Right ventricle myocardium inferior (tissue), 1 donor: ENCODE measurements at regions not wholly inside any gene's neighbourhood (a gene's known extent, or its start where the extent isn't known, plus 50 kb on each side); places are given as distances from the start of the nearest gene placed in this dataset.

Experiments
- ATAC-seq: fragments of 200-7000 bp; cut with Tn5 transposase; one replicate; pipeline ENCODE4 v1.9.1; 2020; ENCODE audit warnings: mild to moderate bottlenecking, moderate library complexity
- DNase-seq: peaks from one replicate; pipeline ENCODE4 v3.0.0; 2021; ENCODE audit errors: missing footprints
- intact Hi-C: fragments of 100-400 bp; cut with DNase I; formaldehyde crosslinking; loops from one replicate; pipeline ENCODE4 v1.11.0; 2022
- donor health status: DM: no; HTN: yes; CAD: no; lungs with severe emphysema.

DNA sequence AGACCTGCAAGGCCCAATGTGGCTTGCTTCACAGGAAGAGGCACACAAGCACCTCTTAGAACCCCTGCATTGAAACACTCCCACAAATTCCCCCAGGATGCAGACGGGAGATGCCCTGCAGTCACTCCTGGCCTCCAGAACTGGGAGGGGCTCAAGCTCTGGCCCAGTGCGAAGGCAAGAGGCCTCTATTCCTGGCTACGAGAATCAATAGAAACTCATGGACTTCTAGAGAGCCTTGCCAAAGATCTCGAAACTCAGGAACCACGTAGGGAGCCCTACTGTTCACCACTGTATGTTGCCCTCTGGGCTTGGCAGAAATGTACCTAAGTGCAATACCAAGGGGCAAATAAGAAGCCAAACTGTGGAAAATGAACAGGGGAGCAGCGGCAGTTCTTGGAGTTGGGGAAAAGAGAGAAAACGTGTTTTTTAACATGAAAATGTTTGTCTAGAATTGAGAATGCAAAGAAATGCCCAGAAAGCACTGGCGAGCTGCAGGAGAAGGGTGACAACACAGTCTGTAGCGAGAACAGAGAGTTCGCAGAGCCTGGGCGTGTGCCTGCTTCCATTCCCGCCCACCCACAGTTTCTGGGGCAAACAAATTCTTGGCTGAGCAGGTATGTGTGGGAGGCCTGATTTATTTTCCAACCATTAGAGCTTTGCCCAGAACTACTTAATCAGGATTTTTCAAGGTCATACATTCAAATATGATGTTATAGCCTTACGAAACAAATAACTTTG, 260.5 kb upstream of the KLF14 start:
- ATAC-seq (peak; percentile 79), DNase-seq (peak; percentile 67)
- intact Hi-C loops: no loop called here

DNA sequence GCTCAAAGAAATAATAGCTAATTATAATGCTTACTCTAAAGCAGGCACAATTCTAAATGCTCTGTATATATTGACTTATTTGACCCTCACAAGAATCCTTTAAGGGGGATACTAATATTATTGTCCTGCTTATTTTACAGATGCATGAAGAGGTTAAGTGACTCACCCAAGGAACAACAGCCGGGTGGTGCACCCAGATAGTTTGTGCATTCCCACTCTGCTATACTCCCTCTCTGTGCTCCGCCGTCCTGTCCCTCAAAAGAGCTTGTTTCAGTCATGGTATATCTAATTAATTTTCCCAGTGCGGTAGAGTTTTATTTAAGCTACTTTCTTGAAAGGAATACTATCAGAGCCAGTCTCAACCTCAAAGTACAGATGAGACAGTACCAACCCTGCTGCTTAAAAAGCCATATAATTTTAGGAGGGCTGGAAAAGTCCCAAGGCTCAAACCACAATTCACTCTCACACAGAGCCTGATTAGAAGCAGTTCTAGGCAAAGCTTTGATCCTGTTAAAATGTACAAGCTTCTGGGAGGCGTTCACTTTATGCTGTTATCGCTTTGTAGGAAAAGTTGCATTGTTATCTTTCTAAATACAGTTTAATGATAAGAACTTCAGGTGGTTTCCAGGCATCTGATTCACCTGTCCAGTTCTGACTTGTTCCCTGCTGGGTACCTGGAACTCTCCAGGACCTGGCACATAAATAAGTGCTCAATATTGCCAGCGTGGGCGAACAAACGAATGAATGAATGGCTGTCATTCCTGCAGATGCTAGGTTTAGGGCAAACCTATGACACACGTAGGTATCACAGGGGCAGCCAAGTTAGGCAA, 261.5 kb upstream of the KLF14 start:
- DNase-seq (no peak), ATAC-seq (no peak)
- intact Hi-C loops: no loop called here

DNA sequence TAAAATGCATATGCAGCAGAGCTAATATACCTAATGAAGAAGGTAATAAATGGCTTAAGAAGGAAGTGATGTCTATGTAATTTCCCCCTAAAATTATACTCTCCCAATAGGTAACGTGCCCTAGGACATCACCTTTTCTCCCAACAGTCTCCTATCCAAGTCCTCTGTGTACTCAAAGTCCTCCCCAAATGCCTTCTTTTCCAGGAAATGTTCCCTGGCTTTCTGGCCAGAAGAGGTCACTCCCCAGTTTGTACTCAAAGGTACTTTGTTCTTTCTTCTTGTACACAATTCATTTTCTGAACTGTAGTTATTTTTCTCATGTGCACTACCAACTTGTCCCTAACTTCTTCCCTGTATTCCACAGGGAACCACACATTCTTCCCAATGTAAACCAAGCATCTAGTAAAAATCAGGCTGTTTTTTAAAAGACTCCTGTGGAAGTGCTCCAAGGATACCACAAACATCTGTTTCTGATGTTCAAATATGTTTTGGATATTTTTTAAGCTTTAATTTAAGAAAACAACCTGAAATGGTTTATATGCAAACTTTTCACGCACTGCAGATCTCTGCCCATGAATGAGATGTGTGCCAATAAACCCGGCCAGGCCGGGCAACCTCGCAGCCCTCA, 262.3 kb upstream of the KLF14 start:
- ATAC-seq: no peak
- no peak for DNase-seq
- intact Hi-C loops: no loop called here

DNA sequence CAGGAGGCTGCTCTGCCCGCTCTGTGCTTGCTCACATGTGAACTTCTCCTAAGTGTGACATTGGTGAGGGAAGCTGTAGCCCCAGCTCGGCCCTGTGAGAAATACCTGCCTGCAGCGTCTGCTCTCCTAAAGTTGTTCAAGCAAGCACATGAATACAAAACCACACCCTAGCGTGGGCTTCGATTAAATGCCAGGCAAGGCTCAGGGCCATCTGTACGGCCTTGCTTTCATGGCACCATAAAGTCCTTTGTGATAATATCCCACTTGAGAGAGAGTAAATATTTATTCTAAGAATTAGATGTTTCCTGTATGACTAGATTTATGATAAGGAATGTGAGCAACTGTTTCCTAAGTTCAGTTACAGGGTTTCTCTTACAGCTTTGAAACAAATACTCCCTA, 262.8 kb upstream of the KLF14 start:
- no peak for DNase-seq
- intact Hi-C loops: no loop called here
- peak; percentile 18 for ATAC-seq

DNA sequence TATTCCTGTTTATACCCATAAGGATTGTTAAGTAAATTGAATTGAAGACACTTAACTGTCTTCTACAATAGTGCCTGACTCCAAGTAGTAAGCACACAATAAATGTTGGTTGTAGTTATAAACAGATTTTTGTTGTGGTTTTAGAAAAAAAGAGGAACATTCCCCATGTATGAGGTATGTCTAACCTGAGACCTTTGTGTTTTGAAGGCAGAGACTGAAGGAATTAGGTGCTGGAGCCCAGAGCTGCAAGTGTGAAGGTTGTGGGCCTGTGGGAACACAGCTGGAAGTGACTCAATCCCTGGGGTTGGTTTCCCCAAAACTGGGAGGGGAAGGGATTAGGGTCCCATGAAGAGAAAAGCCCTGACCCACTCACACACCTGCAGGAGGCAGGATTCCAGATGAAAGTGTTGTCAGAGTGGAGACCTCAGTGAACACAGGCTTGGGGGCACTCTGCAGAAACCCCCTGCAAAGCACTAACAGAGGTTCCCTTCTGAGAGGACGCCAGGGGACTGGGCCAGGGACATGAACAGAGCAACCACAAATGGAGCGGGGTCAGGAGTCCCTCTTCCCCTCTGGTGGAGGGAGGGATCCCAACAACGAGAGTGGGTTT, 265.1 kb upstream of the KLF14 start:
- no peak for ATAC-seq
- intact Hi-C loops: no loop called here
- no peak for DNase-seq

DNA sequence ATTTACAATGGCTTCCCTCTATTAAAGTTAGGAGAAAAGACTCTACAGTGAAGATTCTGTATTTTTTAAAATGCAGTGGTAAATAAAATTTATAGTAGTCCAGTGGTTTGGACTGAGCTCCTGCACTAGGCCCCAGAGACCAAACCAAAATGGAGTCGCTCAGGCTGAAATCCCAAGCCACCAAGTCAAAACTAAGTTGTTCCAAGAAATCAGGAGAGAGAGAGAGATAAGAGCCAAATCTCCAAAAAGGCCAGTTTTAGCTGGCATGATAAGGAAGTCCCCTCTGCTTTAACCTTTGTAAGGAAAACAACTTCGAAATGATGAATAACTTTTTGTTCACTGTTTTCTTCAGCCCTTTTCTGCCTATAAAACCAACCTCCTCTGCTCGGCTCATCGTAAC, 265.9 kb upstream of the KLF14 start:
- DNase-seq (no peak), ATAC-seq (no peak)
- intact Hi-C loops: no loop called here

DNA sequence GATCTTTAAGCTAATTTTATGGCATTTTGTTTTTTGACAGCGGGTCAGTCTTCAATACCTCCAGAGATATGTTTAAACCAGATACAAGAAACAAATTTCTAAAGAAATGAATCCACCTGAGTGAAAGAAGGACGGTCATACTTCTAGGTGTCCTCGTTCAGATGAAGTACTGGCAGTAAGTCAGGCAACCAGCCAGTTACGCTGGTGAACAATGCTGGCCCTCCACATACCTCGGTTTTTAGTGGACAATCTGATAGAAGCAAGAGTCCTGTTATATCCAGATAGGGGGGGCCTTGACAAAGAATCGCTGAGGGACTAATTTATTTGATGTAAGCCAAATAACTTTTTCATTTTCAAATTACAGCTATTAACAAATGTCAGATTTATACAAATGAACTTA, 266.4 kb upstream of the KLF14 start:
- intact Hi-C loops: no loop called here
- ATAC-seq (no peak), DNase-seq (no peak)

DNA sequence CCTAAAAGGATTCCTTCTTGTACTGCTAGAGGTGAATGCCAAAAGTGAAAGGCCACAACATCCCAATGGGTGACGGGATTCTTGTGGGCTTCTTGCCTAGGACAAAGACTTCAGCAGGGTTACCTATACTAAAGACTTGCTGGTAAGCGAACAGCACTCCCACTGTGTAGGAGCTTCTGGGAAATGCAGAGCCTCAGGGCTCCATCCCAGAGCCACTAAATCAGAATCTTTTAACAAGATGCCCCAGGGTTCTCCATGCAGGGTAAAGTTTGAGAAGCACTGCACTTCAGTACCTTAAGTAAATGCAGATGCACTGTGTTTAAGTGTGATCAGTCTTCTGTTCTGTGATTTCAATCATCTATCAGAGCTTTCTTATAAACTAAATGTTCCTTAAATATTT, 266.9 kb upstream of the KLF14 start:
- ATAC-seq: no peak
- intact Hi-C loops: no loop called here

DNA sequence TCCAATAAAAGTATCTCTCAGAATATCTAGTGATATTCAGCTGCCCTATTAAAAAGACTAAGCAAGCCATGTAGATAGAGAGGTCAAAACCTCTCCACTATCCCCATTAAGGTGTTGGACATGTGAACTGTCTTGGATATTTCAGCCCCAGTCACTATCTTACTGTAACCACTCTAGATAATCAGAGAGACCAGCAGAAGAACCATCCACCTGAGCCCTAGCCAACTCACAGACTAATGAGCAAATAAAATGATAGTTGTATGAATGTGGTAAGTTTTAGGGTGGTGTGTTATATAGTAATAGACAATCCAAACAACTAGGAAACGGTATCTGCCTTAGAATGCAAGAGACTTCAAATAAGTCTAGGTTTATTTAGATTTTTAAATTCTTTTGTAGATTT, 268.6 kb upstream of the KLF14 start:
- no peak for ATAC-seq
- intact Hi-C loops: no loop called here

More for the DNA sequence above, 266.9 kb upstream of the KLF14 start:
- DNase-seq: no peak

DNA sequence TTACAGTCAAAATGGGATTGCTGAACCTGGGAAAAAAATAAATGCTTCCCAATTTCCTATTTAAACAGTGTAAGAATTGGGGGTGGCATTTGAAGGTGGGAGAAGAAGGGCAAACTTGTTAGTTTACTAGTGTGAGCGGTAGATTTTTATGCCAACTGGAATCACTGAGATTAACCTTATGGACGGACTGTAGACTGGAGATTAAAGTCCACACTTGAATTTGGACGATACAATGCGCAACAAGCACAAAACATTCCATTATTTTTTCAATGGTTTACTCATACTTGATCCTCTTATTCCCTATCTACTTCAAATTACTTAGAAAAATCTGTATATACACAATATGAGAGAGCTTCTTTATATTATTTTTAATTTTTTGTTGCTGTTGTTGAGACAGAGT, 269.6 kb upstream of the KLF14 start:
- intact Hi-C loops: no loop called here
- DNase-seq (no peak), ATAC-seq (no peak)

More for the DNA sequence above, 268.6 kb upstream of the KLF14 start:
- no peak for DNase-seq

DNA sequence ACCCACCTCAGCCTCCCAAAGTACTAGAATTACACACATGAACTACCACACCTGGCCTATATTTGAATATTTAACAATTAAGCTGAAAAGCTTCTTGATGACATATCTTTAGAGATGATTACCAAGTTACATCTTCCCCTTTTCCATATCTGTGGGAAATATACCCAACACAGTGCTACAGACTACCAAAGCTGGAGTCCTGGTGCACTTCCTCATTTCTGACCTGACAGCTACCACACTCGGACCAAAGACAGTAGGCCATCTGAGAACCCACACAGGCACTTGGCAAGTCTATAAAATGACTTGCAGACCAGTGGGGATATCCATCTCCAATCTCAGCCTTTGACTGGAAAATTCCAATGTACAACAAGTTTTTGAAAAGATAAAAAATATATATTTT, 270.4 kb upstream of the KLF14 start:
- no peak for DNase-seq
- intact Hi-C loops: no loop called here
- no peak for ATAC-seq

DNA sequence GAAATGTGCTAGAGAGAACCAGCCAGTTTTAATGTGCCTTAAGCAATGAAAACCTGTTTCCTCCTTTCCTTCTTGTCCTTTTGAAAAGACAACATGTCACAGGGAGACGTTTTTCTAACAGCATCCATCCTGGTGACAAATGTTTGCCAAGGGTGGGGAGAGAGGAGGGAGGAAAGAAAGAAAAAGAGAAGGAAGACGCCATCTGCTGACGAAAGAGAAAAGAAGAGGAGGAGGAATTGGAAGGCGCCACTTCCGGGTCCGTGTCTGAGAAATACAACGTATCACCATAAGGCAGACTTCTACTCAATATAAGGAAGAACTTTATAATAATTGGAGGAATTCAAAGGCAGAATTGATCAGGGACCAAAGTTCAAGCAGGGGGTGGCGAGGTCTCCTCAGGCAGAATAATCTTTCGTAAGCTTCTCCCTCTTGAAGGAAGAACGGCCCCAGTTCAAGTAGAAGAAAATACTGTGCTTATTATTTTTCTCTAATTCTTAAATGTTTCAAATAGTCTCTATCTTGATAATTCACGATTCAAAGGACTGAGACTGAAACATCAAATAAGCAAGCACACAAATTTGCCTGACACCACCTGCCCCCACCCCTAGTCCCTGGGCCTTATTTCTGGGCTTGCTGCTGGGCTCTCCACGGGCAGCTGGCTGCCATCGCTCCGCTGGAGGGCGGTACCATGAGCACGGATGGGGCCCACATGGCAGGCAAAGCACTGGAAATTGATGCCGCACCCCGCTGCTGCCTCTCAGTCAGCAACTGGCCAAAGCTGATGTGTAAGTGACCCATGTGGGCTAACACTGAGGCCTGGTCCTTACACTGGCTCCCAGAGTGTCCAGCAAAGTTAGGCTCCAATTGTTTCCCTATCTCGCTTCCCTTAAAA, 273.7 kb upstream of the KLF14 start:
- intact Hi-C loops: loop anchor here (5.0 kb wide), 1 partner anchor 110 kb away; no protein-coding TSS in a partner anchor
- ATAC-seq: peak; percentile 63
- no peak for DNase-seq

DNA sequence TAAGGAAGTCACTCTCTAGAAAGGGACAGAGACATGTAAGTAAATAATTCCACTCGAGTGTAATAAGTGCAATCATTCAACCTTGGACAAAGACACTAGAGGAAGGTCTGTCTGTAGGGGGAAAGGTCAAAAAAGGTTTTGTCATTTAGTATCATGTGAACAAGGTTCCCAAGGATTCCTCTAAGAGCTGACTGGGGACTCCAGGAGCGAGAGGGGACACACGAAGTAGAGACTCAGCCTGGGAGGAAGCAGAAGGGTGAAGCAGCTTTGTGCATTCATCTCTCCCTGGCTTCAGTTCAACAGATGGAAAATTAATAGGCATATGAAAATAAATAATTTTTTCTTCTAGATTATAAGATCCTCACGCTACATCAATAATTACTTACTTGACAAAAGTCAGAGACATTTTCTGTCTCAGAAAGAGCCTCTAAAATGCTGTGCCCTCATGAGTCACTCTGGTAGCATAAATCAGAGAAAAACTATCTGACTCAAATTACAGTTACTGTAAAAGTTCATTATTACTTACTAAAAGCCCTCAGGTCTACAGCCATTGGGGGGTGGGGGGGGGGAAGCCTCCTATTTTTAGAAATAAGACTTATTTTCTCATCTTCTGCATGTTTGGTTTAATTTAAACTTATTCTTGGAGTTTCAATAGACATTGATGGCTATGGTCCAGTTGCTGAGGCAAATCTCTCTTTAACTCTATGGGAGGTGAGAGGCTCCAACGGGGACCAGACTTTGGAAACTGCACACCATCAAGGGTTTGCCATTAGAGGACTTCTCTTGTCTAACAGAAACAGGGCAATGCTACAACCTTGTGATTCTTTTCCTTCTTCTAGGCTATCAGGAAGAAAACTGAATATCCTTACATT, 275.1 kb upstream of the KLF14 start:
- DNase-seq (no peak), ATAC-seq (no peak)
- intact Hi-C loops: loop anchor here (5.0 kb wide), 1 partner anchor 112 kb away; no protein-coding TSS in a partner anchor

DNA sequence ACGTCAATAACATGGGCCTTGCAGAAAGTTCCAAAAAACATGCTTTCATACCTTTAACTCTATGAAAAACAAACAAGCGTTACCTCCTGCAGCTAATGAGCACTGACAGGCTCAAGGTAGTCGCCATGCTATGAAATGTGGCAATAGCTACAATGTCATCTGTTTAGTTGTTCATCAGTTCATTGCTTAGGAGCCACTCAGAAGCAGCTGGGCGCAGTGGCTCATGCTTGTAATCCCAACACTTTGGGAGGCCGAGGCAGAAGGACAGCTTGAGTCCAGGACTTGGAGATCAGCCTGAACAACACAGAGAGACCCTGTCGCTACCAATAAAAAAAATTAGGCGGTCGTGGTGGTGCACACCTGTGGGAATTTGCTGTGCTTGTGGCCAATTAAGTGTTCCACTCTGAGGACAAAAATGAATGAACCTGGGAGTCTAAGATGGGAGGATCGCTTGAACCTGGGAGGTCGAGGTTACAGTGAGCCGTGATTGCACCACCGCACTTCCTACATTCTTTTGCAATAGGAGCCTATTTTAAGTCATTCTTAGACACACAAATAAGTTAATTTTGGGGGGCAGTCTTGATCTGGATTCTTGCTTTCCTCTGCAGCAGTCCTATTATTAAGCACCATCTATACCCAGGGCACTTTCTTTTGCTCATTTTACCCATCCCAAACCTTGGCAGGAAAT, 276.2 kb upstream of the KLF14 start:
- intact Hi-C loops: no loop called here
- ATAC-seq: no peak
- no peak for DNase-seq

DNA sequence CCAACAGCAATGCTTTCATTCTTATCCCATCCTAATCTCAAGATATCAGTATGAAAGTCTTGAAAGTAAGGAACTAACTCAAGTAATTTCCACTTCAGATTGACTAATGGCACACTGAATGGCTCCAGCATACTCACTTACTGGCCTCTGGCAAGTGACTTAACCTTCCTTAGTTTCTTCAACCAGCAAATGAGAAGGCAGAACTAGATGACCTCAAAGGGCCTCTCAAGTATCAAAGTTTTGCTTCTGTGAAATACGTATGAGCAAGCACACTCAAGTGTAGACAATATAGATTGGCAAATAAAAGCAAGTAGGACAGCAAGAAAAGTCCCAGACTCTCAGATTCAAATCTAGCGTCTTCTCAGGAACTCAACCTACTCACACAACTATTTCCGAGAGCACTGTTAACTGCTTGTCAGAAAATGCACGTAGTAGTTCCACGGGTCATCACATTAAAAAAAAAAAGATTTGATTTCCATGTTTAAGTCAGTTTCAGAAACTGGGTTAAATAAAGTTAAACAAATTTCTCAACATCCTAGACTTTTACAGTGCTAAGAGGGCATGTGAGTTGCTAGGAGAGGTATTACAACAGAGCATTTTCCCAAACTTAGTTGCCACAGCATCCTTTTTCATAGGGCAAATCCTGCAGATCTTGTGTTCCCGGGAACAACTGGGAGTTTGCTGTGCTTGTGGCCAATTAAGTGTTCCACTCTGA, 276.9 kb upstream of the KLF14 start:
- no peak for ATAC-seq

DNA sequence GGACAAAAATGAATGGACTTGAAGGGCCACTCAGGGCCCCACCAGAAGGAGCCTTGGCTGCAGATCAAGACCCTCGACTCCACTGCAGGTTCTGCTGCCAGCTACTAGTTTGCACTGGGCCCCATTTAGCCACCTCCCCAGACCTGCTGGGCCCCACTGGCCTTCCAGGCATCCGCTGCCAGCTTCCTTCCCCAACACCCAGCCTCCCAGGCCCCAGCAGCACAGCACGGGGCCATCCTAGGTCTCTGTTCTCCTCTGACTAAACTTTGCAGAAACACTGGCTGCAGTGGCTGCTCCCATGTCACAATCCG, 277.4 kb upstream of the KLF14 start:
- DNase-seq: no peak
- peak; percentile 39 for ATAC-seq
- intact Hi-C loops: no loop called here

More for the DNA sequence above, 276.9 kb upstream of the KLF14 start:
- no peak for DNase-seq
- intact Hi-C loops: no loop called here

DNA sequence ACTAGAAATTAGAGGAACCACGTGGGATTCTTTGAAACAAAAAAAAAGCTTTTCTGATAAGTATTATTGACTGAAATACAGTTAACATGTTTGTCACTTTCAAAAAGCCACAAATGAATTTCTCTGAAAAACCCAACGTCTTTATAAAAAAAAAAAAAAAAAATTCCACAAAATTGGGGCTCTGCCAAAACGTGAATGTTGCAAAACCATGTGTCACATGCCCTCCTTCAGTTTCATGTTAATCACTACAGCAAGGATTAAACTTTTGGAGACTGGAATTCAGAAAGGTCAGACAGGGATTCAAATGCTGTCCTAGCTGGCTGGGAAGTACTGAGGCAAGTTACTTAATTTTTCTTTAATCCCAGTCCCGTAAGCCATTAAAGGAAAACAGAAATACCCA, 278.0 kb upstream of the KLF14 start:
- ATAC-seq: peak; percentile 73
- intact Hi-C loops: no loop called here
- no peak for DNase-seq
